ENCODE measurements at regions not wholly inside any gene's neighbourhood (a gene's known extent, or its start where the extent isn't known, plus 50 kb on each side); places are given as distances from the start of the nearest gene placed in this dataset.
A peak's percentile ranks its signal among the peaks of the same experiment; 100 is the strongest.

DNA sequence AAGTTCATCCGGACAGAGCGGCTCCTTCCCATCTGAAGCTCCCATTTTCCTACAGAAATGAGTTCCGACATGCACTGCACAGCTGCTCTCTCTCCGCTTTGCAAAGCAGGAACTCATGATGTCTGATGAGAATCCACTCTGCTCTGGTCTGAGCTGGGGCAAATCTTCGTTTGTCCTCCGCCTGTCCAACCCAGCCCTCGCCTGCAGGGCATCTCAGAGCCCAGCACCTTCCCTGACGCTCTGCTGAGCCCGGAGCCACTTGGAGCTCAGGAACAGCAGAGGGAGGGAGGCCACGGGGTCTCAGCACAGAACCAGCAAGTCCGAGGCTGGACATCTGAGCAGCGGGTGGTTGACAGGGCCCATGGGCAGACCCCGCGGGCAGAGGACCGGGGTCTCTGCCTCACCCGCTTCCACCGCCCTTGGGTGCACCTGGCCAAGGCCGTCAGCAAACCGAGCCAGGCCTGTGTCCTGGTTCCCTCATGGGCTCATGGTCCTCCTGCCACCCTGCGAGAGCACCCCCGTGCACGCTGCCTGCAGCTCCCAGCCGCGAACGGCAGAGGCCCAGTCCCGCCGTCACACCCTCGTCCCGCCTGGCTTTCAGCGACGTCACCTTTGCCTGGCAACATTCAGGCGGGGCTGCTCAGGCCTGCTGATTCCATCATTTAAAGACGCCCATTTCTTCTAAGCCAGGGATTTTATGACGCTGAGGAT is 78.5 kb upstream of the BHLHE23 start:
- no peak for DNase-seq

- no peak for DNase-seq
Measured at GRCh38 chr20:63084563-63084927, 77.8 kb upstream of the BHLHE23 start.

GRCh38 chr20:63083831-63084562 is 77.2 kb upstream of the BHLHE23 start:
- no peak for DNase-seq

DNA sequence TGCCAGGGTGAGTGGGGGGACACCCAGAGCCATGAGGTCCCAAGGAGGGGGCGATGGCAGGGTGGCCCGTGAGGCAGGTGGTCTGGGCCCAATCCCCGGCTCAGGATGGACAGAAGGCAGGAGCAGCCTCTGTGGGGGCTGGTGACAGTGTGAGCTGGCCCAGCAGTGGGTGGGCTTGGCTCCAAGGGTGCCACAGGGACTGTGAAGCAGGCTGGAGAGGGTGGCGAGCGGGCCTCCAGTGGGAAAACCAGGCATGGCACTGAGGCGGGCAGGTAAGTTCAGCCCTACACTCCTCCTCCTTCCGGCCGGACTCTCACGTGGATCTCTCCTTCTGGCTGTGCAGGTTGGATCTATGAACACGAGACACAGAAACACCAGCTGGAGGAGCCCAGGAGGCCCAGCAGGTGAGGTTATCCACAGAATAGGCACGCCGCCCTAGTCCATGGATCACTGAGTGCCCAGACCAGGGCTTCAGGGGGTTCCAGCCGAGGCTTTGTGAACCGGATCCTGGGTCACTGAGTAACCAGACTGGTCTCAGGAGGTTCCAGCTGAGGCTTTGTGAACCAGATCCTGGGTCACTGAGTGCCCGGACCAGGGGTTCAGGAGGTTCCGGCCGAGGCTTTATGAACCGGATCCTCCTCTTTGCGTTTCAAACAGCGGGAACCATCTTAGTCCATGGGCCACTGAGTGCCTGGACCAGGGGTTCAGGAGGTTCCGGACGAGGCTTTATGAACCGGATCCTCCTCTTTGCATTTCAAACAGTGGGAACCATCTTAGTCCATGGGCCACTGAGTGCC is 76.4 kb upstream of the BHLHE23 start:
- DNase-seq, result no peak

GRCh38 chr20:63082308-63082938 is 75.7 kb upstream of the BHLHE23 start:
- no peak for DNase-seq

DNA sequence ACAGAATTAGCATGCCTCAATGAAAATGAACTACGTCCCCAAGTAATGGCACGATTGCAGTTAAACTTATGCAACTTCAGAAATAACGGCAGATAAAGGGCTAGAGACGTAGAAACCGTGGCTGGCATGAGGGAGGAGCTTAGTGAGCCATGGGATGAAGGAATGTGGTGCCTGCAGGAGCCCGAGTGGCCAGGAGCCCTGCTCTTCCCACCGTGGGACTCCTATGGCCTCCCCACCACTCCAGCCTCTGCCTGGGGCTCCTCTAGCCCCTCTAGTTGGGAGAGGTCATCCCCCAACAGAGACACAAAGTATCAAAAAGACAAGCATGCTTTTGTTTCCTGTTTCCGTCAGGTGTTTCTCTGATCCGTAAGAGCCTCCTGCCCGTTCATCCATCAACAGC is 75.1 kb upstream of the BHLHE23 start:
- no peak for DNase-seq

- no peak for DNase-seq
Measured at GRCh38 chr20:63081351-63081750, 74.6 kb upstream of the BHLHE23 start.

- no peak for DNase-seq
Measured at GRCh38 chr20:63080811-63081210, 74.0 kb upstream of the BHLHE23 start.

DNA sequence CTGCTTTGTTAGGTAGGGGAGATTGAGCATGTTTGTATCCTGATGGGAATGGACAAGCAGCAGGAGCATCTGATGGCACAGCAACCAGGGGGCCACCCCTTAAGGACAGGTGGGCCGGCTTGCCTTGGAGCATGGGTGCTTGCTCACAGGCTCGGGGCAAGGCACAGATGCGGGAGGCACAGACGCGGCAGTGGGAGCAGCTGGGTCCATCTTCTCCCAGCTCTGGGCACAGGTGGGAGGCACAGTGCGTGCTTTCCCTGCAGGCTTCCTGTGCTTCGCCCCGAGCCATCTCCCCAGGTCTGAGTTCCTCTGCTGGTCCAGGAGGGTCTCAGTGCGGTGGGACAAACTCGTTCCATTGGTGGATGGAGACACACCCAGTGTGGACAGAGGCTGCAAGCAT is 73.6 kb upstream of the BHLHE23 start:
- no peak for DNase-seq

DNA sequence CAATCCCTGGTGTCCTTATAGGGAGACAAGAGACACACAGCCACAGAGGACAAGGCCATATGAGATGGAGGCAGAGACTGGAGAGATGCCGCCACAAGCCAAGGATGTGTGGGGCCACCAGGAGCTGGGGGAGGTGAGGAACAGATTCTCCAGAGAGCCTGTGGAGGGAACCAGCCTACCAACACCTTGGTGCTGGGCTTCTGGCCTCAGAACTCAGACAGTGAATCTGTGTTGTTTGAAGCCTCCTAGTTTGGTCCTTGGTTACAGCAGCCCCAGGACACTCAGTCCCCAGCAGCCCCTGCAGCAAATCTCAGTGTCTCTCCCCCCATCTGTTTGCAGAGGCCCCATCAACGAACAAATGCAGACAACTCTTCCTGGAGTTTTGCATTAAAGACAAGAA is 73.2 kb upstream of the BHLHE23 start:
- no peak for DNase-seq

- no peak for DNase-seq
Measured at GRCh38 chr20:63077705-63078104, 70.9 kb upstream of the BHLHE23 start.

DNA sequence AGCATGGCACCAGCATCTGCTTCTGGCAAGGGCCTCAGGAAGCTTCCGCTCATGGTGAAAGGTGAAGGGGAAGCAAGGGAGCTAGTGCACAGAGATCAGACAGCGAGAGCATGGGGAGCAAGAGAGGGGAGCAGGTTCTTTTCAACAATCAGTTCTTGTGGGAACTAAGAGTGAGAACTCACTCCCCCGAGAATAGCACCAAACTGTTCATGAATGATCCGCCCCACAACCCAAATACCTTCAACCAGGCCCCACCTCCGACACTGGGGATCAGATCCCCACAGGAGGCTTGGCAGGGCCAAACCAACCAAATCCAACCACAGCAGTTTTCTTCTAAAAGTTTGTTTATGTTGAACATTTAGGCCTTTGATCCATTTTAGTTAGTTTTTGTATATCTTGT is 69.7 kb upstream of the BHLHE23 start:
- no peak for DNase-seq

GRCh38 chr20:63074631-63075030 is 67.9 kb upstream of the BHLHE23 start:
- DNase-seq, result no peak

GRCh38 chr20:63074182-63074581 is 67.4 kb upstream of the BHLHE23 start:
- no peak for DNase-seq

DNA sequence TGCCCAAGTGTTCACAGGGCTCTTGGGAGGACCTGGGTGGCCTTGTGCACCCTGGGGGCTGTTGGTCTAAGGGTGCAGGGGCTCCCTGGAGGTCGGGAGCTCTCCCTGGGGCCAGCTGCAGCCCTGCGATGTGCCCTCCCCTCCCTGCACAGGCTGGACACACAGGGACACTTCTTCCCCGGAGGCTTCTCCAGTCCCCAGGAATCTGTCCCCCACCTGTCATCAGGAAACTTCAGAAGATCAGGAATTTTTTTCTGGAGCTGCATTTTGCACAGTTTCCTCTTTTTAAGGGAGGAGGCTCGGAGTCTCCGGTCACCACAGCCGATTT is 66.9 kb upstream of the BHLHE23 start:
- DNase-seq, result no peak

DNA sequence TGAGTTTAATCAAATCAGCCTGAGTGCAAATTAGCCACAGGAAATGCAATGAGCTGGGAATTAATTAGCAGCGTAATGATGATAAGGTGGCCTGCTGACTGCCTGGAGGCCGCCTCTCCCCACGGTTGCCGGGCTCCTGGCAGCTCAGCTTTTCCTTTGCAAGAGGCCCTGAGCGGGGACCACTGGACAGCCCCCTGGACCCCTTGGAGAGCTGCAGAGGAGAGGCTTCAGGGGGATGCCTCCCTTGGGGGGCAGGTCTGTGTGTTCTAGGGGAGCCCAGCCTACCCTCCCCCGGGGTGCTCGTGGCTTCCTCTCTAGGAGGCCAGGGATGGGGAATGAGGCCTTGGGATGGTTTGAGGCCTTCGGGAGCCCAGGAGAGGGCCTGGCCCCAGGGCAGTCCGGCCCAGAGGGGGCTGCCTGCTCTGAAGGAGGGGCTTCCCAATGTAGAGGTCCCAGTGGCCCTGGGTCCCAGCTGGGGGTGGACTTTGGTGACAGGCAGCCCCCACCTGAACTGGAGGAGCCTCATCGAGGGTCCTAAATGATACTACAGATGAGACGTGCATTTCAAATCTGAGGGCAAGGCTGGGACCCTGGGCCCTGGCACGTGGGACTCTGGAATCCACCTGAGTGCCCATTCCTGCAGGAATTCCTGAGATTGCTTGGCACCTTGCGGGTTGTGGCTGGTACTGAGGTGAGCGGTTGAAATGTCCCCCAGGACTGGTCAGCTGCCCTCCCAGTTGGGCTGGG is 66.4 kb upstream of the BHLHE23 start:
- no peak for DNase-seq

DNA sequence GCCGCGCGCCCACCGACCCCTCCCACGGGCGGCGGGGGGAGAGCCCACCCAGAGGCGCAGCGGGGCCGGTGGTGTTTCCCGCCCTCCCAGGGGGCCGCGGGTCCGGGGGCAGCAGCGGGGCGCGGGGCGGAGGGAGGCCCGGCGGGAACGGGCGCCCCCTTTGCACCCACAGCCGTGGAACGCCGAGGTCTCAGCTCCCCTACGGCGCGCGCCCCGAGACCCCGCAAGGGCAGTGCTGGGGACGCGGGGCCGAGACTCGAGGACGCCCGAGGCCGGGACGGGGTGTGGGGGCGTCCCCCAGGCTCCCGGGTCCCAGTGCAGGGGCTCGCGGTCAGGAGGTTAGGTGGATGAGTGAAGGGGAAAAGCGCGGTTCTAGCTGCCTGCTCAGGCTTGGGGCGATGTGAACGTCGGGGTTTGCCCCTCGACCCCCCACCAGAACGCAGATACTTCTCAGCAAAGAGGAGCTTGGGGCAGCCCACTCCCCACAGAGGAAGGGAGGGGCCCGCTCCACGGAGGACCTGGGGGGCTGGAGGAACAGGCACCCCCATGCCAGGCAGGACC is 65.5 kb upstream of the BHLHE23 start:
- DNase-seq, result no peak

DNA sequence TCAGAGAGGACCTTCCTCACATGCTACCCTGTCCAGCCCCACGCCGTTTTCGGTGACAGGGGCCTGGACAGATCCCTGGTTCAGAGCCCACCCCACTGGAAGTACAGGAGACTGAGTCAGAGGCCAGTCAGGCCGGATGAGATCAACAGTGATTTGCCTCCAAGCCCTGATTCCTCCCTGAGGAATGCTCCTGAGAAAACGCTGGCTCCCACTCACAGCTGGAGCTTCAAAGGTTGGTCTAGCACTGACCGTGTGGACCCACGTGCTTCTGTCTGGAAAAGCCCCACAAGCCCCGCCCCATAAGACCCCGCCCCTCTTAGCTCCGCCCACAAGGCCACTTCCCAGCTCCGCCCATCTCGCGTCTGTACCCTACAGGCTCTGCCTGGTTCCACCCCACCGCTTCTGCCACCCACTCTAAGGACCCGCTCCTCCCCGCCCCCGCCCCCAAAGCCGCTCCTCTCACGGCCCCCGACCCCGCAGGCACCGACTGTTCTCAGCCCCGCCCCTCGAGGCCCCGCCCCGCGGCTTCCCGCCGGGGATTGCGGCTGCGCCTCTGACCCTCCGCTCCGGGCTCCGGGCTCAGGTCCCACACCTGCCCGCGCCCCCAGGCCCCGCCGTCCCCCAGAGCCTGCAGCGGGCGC is 64.9 kb upstream of the BHLHE23 start:
- peak; percentile 87 for DNase-seq

DNA sequence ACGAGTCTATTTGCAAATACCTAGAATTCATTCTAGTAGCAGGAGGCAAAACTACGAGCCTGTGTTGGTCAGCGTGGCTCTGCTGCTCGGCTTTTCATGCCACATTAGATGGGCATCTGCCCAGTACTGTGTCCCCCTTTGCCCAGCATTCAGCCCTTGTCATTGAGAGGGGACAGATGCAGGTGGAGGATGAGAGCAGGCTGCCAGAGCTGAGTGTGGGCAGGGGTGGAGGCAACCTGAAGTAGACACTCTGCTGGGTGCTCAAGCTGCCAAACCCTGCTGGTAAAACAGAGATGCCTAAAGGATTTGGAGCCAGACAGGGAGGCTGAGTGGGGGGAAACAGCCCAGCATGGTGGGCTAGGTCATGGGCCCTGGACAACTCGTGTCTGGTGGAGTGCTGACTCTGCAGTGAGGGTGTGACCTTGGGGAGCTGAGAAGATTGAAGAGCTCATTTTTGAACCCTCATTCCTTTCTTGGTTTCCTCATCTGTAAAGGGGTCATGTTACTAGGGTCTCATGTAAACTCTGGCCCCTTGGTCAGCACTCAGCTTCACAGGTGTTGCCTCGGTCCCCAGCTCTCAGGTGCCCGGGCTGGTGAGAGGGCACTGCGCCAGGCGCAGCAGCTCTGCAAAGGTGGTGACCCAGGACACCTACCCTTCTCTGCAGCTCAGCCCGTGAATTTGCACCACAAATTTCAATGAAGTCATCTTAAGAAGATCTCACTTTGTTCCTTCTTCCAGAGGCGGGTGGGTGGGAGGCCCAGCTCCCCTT is 64.2 kb upstream of the BHLHE23 start:
- DNase-seq, result no peak

- no peak for DNase-seq
Measured at GRCh38 chr20:63070301-63070625, 63.5 kb upstream of the BHLHE23 start.

GRCh38 chr20:63068711-63069367 is 62.1 kb upstream of the BHLHE23 start:
- DNase-seq, result no peak
